ENCODE measurements at regions not wholly inside any gene's neighbourhood (a gene's known extent, or its start where the extent isn't known, plus 50 kb on each side); places are given as distances from the start of the nearest gene placed in this dataset.
"Not testable (repeated sequence)": the region's sequence is repeated elsewhere in the genome, so short reads cannot be mapped to it uniquely, and the experiment has no call there.

DNA sequence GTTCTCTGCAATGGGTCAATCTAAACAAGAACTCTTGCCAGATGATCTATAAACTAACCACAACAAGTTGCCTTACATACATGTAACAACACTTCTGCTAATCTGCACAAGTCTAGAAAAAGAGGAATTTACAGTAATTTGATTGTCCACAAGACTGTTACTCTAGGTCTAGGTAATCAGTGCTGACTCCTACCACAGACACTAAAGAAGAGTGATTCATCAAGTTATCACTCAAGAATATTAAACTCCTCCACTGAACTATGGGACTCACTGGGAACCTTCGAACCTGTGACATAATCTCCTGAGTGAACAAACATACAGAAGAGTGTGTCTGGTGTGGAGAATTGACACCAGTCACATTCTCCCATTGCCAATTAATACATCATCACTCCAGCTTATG, 138.3 kb downstream of the ANXA2 start:
- no peak for DNase-seq (ENCODE audit: low read depth, low spot score)

- no peak for DNase-seq (ENCODE audit: low read depth, low spot score)
These were observed 133.7 kb downstream of the ANXA2 start for GRCh38 chr15:60264088-60264487.

- DNase-seq (ENCODE audit: low read depth, low spot score): no peak
These were observed 133.2 kb downstream of the ANXA2 start for GRCh38 chr15:60264566-60264965.

GRCh38 chr15:60265057-60265456, 132.7 kb downstream of the ANXA2 start:
- DNase-seq (ENCODE audit: low read depth, low spot score): no peak

- no peak for DNase-seq (ENCODE audit: low read depth, low spot score)
These were observed 125.2 kb downstream of the ANXA2 start for GRCh38 chr15:60272623-60273022.

- no peak for DNase-seq (ENCODE audit: low read depth, low spot score)
These were observed 122.2 kb downstream of the ANXA2 start for GRCh38 chr15:60275624-60276023.

- no peak for DNase-seq (ENCODE audit: low read depth, low spot score)
These were observed 118.9 kb downstream of the ANXA2 start for GRCh38 chr15:60278879-60279278.

DNA sequence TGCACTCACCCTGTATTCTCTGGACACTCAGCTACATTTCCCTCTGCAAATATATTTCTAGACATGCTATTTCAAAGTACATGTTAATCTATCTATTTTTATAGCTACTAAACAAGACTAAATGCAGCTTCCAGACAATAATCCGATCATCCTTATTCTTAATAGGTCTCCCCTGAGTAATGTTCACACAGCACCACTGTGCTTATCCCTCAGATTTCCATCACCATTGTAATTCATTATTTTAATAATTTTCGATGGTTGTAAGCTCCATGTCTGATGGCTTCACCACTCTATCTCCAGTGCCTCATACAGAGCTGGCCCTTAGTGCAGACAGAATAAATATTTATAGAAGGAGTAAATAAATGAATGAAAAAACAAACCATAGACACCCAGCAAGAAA, 117.5 kb downstream of the ANXA2 start:
- DNase-seq (ENCODE audit: low read depth, low spot score): no peak

GRCh38 chr15:60283936-60284335, 113.8 kb downstream of the ANXA2 start:
- no peak for DNase-seq (ENCODE audit: low read depth, low spot score)

GRCh38 chr15:60295901-60296300, 101.9 kb downstream of the ANXA2 start:
- DNase-seq (ENCODE audit: low read depth, low spot score): not testable (repeated sequence)

- DNase-seq (ENCODE audit: low read depth, low spot score): no peak
These were observed 100.7 kb downstream of the ANXA2 start for GRCh38 chr15:60297047-60297446.
